ENCODE measurements at regions not wholly inside any gene's neighbourhood (a gene's known extent, or its start where the extent isn't known, plus 50 kb on each side); places are given as distances from the start of the nearest gene placed in this dataset.
"Not testable (repeated sequence)": the region's sequence is repeated elsewhere in the genome, so short reads cannot be mapped to it uniquely, and the experiment has no call there.

DNA sequence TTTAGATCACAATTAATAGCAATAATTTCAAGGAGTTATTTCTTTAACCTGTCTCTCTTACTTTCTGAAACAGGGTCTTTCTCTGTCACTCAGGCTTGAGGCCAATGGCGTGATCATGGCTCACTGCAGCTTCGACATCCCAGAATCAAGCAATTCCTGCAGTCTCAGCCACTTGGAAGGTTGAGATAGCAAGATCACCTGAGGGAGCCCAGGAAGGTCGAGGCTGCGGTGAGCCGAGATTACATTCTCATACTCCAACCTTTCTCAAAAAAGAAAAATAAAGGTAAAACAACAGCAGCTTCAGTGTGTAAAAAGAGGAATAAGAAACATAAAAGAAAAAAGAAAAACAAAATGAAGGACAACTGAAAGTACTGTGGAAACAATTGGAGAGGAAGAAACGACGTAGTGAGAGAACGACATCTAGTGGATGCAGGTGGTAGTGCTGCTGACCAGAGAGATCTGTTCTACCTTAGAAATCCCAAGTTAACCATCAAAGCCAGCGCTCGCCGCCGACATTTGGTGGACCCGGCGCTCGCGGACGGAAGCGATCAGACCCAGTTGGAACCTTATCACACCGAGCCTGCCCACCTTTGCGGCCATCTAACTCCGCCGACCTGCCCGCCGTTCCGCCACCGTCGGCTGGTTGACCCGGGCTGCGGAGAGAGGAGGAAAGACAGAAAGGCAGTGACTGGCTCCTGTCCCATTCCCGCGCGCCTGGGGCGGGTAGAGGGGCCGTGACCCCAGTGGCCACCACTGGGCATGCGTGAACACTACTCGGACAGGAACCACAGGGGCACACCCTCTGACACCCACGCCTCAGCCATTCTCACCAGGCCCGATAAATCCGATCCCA lies 196.1 kb downstream of the ALG10 start:
- no peak for DNase-seq (ENCODE audit: low spot score)
- intact Hi-C loops (cut with DNase I) = no loop called here

DNA sequence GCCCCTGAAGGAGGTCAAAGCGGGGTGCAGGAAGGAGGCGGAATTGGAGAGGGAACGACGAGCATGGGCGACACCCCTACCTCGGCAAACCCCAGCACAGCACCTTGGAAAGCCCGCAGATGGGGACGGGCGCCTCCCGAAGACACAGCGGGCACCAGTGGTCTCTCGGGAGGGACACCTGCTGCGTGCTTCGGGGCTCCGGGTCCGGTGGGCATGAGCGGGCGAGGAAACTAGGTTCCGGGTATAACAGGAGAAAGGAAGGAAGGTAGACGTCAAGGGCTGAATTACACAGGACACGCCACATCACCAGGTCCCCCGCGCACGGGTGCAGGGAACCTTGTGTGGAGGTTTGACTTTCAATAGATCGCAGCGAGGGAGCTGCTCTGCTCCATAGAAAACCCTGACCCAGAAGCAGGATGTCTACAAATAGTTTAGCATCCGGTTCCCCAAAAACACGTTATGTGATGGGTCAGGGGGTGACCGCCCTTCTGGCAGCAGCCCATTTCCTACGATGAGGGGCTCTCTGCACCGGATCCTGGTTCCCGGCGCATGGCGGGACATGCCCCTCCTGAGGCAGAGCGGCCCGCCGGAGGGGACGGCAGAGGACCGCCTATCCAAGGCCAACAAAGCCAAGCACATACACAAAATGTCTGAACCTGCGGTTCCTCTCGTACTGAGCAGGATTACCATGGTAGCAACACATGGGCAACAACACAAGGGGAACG lies 196.9 kb downstream of the ALG10 start:
- intact Hi-C loops (cut with DNase I) = no loop called here
- no peak for DNase-seq (ENCODE audit: low spot score)

DNA sequence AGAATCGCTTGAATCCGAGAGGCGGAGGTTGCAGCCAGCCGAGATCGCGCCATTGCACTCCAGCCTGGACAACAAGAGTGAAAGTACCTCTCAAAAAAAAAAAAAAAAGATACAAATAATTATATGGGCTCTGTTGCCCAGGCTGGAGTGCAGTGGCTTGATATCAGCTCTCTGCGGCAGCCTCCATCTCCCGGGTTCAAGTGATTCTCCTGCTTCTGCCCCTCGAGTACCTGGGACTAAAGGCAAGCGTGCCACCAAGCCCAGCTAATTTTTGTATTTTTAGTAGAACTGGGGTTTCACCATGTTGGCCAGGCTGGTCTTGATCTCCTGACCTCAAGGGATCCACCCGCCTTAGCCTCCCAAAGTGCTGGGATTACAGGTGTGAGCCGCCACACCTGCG lies 197.8 kb downstream of the ALG10 start:
- DNase-seq (ENCODE audit: low spot score); intact Hi-C loops (cut with DNase I): not testable (repeated sequence)

DNA sequence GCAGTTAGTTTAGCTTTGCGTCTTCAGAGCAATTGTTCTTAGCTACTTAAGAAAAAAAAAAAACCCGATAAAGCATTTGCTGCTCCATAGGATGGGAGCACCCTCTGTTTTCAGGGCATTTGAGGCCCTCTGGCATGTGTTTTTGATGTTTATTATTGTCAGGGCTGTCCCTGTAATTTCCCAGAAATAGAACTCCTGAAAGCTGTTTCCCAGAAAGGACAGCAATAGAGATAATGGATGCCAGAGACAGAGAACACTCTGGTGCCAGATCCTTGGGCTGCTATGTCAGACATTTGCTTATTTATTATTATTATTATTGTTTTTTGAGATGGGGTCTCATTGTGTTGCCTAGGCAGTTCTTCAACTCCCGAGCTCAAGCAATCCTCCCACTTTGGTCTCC lies 201.3 kb downstream of the ALG10 start:
- intact Hi-C loops (cut with DNase I) = no loop called here
- DNase-seq (ENCODE audit: low spot score) = no peak

DNA sequence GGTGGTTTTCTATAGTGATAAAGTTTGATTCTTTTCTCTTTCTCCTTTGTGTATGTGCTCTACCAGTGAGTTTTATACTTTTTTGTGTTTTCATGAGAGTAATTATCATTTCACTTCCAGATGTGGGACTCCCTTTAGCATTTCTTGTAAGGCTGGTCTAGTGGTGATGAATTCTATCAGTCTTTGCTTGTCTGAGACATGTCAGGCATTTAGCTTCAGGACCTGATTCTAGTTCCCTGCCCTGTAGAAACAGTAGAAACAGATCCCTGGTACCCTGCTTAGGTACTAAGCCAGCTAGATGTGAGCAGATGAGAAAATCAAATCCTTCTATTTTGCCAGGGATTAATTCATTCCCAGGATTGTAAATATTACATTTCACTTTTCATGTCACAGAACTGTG lies 203.7 kb downstream of the ALG10 start:
- DNase-seq (ENCODE audit: low spot score); intact Hi-C loops (cut with DNase I): not testable (repeated sequence)

DNA sequence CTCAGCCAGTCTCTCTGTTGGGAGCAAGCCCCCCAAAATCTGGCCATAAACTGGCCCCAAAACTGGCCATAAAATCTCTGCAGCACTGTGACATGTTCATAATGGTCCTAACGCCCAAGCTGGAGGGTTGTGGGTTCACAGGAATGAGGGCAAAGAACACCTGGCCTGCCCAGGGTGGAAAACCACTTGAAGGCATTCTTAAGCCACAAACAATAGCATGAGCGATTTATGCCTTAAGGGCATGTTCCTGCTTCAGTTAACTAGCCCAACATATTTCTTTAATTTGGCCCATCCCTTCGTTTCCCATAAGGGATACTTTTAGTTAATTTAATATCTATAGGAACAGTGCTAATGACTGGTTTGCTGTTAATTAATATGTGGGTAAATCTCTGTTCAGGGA lies 205.8 kb downstream of the ALG10 start:
- DNase-seq (ENCODE audit: low spot score); intact Hi-C loops (cut with DNase I): not testable (repeated sequence)

DNA sequence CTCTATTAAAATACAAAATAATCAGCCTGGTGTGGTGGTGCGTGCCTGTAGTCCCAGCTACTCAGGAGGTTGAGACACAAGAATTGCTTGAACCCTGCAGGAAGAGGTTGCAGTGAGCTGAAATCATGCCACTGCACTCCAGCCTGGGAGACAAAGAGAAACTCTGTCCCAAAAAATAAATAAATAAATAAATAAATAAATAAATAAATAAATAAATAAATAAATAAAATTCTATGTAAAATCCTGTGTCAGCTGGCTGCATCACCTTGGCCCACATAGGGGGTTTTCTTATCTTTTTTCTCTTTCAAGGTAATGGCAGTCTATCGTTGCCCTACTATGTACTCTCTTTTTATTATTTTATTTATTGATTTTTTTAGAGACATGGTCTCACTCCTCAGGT lies 206.7 kb downstream of the ALG10 start:
- intact Hi-C loops (cut with DNase I); DNase-seq (ENCODE audit: low spot score): not testable (repeated sequence)

DNA sequence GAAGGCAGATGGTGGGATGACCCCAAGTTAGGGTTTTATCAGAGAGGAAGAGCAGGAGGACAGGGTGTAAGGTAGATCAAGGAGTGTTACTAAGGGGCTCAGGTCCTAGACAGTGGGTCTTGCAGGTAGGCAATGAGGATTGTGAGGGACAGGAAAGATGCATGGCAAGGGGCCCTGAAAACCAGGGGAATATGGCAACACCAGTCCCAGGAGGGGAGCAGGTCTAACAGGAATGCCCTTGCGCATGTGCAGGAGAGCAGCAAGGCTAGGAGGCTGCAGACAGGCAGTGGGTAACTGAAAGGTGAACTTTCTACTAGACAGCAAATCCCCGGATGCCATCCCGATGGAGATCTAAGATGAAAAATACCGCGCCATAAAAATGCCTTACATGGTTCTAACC lies 211.3 kb downstream of the ALG10 start:
- DNase-seq (ENCODE audit: low spot score) = no peak
- intact Hi-C loops (cut with DNase I) = no loop called here

DNA sequence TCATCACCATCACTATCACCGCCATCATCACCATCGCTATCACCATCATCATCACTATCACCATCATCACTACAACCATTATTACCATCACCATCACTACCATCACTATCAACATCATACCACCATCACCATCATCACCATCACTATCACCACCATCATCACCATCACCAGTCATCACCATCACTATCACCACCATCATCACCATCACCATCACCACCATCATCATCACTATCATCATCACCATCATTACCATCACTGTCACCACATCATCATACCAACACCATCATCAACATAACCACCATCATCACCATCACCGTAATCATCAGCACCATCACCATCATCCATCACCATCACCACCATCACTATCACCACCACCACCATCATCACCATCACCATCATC lies 213.8 kb downstream of the ALG10 start:
- intact Hi-C loops (cut with DNase I) = no loop called here

DNA sequence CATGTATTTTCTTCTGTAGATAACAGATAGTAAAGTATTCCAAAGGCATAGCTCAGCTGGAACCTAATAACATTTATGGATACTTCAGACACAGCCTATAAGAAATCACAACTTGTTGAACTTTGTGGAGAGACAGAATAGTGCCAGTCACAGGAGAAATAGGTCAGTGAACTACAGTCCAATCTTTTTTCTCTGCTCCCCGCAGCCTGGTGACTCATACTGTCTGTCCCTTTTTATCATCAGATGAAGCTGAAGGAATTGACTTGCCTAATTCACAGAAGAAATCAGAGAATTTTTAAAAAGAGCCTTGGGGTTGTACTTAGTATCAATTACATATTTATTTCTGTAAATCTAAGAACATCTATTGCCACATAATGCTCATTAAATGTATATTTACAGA lies 222.3 kb downstream of the ALG10 start:
- no peak for DNase-seq (ENCODE audit: low spot score)
- intact Hi-C loops (cut with DNase I) = no loop called here

More for the DNA sequence above, 213.8 kb downstream of the ALG10 start:
- DNase-seq (ENCODE audit: low spot score) = no peak

DNA sequence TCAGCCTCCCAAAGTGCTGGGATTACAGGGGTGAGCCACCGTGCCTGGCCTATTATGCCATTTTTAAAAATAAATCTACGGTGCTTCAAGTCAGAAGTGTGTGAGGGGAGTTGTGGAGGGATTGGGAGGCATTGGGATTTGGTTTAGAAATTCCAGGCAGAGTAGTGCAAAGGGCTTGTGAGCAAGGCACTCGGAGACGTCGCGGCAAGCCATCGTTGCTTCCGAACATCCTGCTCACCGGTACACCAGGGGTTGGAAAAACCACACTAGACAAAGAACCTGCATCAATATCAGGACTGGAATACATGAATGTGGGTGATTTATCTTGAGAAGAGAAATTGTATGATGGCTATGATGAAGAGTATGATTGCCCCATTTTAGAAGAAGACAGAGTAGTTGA lies 227.0 kb downstream of the ALG10 start:
- DNase-seq (ENCODE audit: low spot score) = no peak
- intact Hi-C loops (cut with DNase I) = no loop called here

DNA sequence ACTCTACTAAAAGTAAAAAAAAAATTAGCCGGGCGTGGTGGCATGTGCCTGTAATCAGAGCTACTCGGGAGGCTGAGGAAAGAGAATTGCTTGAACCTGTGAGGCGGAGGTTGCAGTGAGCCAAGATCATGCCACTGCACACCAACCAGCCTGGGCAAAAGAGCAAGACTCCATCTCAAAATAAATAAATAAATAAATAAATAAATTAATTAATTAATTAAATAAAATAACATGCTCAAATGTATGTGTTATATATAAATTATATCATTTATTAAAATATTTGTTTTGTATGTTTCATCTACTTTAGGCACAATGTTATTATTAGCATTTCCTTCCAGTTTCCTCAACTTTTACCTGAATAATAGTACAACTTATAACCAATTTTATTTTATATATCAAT lies 229.6 kb downstream of the ALG10 start:
- intact Hi-C loops (cut with DNase I); DNase-seq (ENCODE audit: low spot score): not testable (repeated sequence)

DNA sequence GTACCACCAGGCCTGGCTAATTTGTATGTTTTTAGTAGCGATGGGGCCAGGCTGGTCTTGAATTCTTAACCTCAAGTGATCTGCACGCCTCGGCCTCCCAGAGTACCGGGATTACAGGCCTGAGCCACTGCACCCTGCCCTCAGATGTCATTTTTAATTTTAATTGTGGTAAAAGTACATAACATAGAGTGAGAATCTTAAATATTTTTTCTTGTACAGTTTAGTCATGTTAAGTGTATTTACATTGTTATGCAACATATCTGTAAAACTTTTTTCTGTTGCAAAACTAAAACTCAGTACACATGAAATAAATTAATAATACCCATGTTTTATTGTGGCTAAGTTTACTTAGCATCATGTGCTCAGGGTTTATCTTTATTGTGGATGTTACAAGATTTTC lies 231.4 kb downstream of the ALG10 start:
- DNase-seq (ENCODE audit: low spot score) = no peak
- intact Hi-C loops (cut with DNase I) = no loop called here

DNA sequence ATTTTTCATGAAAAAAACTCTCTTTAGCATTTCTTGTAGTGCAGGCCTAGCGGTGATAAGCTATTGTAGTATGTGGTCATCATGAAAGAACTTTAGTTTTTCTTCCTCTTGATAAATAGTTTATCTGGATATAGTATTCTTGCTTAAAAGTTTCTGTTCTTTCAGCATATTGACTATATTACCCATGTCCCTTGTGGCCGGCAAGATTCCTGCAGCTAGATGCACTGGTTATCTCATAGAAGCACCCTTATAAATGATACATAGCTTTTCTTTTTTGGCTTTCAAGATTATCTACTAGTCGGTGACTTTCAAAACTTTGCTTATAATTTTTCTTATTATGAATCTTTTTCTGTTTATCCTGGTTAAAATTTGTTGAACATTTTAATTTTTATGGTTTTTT lies 234.8 kb downstream of the ALG10 start:
- intact Hi-C loops (cut with DNase I) = no loop called here
- no peak for DNase-seq (ENCODE audit: low spot score)

DNA sequence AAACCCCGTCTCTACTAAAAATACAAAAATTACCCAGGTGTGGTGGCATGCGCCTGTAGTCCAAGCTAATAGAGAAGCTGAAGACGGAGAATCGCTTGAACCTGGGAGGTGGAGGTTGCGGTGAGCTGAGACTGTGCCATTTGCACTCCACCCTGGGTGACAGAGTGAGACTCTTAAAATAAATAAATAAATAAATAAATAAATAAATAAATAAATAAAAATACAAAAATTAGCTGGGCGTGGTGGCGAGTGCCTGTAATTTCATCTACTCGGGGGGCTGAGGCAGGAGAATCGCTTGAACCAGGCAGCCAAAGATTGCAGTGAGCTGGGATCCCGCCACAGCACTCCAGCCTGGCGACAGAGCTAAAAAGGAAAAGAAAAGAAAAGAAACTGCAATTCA lies 239.8 kb downstream of the ALG10 start:
- DNase-seq (ENCODE audit: low spot score); intact Hi-C loops (cut with DNase I): not testable (repeated sequence)

DNA sequence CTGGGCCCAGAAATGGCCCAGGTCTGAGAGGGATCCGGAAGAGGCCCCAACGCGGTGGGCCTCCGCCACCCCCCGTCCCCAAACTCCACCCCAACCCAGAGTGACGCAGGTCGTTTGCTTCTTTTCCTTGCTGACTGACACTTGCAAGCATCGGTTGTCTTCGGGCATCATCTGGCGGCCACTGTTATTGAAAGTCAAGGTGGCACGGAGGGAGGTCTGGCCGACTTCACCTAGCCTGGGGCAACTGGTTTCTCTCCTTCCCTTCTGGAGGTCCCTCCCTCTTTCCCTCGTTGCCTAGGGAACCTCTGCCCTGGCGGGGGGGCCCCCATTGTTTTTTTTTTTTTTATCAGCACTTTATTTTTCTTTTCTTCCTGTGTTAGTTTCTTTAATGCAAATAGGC lies 241.8 kb downstream of the ALG10 start:
- intact Hi-C loops (cut with DNase I) = no loop called here
- no peak for DNase-seq (ENCODE audit: low spot score)

DNA sequence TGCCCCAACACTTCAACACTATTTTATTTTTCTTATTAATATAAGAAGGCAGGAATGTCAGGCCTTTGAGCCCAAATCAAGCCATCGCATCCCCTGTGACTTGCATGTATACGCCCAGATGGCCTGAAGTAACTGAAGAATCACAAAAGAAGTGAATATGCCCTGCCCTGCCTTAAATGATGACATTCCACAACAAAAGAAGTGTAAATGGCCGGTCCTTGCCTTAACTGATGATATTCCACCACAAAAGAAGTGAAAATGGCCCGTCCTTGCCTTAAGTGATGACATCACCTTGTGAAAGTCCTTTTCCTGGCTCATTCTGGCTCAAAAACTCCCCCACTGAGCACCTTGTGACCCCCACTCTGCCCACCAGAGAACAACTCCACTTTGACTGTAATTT lies 251.4 kb downstream of the ALG10 start:
- DNase-seq (ENCODE audit: low spot score) = not testable (repeated sequence)
- intact Hi-C loops (cut with DNase I) = loop anchor here in 1 of 2 donors (10.0 kb wide), 1 partner anchor 659 kb away; no protein-coding TSS in a partner anchor

DNA sequence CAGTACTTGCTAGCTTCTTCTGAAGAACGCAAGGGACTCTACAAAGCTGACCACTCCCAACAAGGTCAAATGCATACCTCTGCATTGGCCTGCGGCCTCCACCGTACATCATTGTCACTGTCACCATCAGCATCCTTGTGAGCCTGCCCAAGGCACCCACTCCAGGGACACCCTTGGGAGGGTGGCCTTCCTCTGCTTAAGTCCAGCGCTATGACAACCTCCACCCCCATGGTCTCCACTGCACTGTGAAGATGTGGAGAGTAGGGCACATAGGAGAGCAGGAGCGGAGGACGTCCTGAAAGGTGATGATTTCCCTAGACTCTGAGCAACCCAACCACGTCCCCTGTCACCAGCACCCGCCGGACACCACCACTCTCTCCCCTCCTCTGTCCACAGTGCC lies 252.8 kb downstream of the ALG10 start:
- intact Hi-C loops (cut with DNase I) = loop anchor here in 1 of 2 donors (10.0 kb wide), 1 partner anchor 660 kb away; no protein-coding TSS in a partner anchor
- no peak for DNase-seq (ENCODE audit: low spot score)

DNA sequence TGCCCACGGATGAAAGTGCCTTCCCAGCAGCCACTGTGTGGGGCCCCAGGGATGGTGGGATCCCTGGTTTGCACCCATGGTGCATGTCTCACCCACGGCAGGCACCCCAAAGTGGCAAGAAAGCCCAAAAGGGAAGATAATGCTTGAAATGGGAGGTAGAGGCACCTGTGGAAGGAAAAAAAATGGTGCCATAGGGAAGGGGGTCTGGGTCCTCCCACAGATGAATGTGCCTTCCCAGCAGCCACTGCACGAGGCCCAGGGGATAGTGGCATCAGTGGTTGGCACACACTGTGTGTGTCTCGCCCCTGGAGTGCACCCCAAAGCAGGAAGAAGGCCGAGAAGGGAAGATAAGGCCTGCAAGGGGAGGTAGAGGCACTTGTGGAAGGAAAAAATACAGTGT lies 264.2 kb downstream of the ALG10 start:
- DNase-seq (ENCODE audit: low spot score) = no peak
- intact Hi-C loops (cut with DNase I) = no loop called here

DNA sequence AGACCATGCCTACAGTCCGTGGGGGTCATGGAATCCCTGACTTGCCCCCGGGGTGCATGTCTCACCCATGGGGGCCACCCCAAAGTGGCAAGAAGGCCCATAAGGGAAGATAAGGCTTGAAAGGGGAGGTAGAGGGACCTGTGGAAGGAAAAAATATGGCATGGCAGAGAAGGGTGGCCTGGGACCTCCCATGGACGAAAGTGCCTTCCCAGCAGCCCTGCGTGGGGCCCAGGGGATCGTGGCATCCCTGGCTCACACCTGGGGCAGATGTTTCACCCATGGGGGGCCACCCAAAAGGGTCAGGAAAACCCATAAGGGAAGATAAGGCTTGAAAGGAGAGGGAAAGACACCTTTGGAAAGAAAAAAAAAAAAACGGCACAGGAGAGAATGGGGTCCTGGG lies 264.6 kb downstream of the ALG10 start:
- intact Hi-C loops (cut with DNase I) = no loop called here
- DNase-seq (ENCODE audit: low spot score) = peak; percentile 70

DNA sequence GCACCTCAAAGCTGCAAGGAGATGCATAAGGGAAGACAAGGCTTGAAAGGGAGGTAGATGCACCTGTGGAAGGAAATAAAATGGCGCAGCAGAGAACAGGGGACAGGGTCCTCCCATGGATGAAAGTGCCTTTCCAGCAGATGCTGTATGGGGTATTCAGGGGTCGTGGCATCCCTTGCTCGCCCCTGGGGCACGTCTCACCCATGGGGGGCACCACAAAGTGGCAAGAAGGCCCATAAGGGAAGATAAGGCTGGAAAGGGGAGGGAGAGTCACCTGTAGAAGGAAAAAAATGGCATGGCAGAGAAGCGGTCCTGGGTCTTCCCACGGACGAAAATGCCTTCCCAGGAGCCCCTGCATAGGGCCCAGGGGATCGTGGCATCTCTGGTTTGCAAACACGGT lies 265.1 kb downstream of the ALG10 start:
- intact Hi-C loops (cut with DNase I) = no loop called here
- no peak for DNase-seq (ENCODE audit: low spot score)
